ENCODE measurements at regions not wholly inside any gene's neighbourhood (a gene's known extent, or its start where the extent isn't known, plus 50 kb on each side); places are given as distances from the start of the nearest gene placed in this dataset.

- no peak for DNase-seq
Measured at GRCh38 chr6:44614396-44614795, 226.9 kb downstream of the CDC5L start.

- no peak for DNase-seq
Measured at GRCh38 chr6:44615621-44616020, 228.1 kb downstream of the CDC5L start.

GRCh38 chr6:44617416-44617815 lies 229.9 kb downstream of the CDC5L start:
- no peak for DNase-seq

GRCh38 chr6:44618371-44618770 lies 230.9 kb downstream of the CDC5L start:
- no peak for DNase-seq

- no peak for DNase-seq
Measured at GRCh38 chr6:44620922-44621321, 233.4 kb downstream of the CDC5L start.

GRCh38 chr6:44621846-44622245 lies 234.3 kb downstream of the CDC5L start:
- DNase-seq = no peak

- no peak for DNase-seq
Measured at GRCh38 chr6:44622555-44622954, 235.0 kb downstream of the CDC5L start.

- no peak for DNase-seq
Measured at GRCh38 chr6:44622956-44623355, 235.4 kb downstream of the CDC5L start.

GRCh38 chr6:44624226-44624625 lies 236.7 kb downstream of the CDC5L start:
- DNase-seq = no peak

- DNase-seq = peak; percentile 22
Measured at GRCh38 chr6:44624936-44625573, 237.5 kb downstream of the CDC5L start.

- DNase-seq = no peak
Measured at GRCh38 chr6:44625996-44626395, 238.5 kb downstream of the CDC5L start.

- DNase-seq = no peak
Measured at GRCh38 chr6:44626616-44627015, 239.1 kb downstream of the CDC5L start.

- DNase-seq = no peak
Measured at GRCh38 chr6:44627091-44627882, 239.8 kb downstream of the CDC5L start.

- DNase-seq = no peak
Measured at GRCh38 chr6:44627883-44628271, 240.4 kb downstream of the CDC5L start.

- no peak for DNase-seq
Measured at GRCh38 chr6:44628347-44628746, 240.8 kb downstream of the CDC5L start.

GRCh38 chr6:44629636-44630035 lies 242.1 kb downstream of the CDC5L start:
- no peak for DNase-seq

- DNase-seq = peak; percentile 66
Measured at GRCh38 chr6:44630125-44631028, 242.9 kb downstream of the CDC5L start.

GRCh38 chr6:44631968-44632367 lies 244.5 kb downstream of the CDC5L start:
- DNase-seq = no peak

- no peak for DNase-seq
Measured at GRCh38 chr6:44634321-44634720, 246.8 kb downstream of the CDC5L start.

- no peak for DNase-seq
Measured at GRCh38 chr6:44635486-44635885, 248.0 kb downstream of the CDC5L start.

- no peak for DNase-seq
Measured at GRCh38 chr6:44636561-44637248, 249.2 kb downstream of the CDC5L start.

GRCh38 chr6:44641344-44642031 lies 254.0 kb downstream of the CDC5L start:
- no peak for DNase-seq
